Panc1 (cell line): ENCODE measurements at regions not wholly inside any gene's neighbourhood (a gene's known extent, or its start where the extent isn't known, plus 50 kb on each side); places are given as distances from the start of the nearest gene placed in this dataset.

ENCODE experiments used
- ATAC-seq: fragments of 200-7000 bp; cut with Tn5 transposase; 2 replicates; pipeline ENCODE4 v1.9.1; 2020; ENCODE audit warnings: mild to moderate bottlenecking, moderate library complexity
- BruUV-seq: library from RNA; stranded (reverse); fragments of 400-500 nt; replicated peaks from 2 replicates; lab custom pipeline; 2021; lab: Mats Ljungman, UMichigan
- CTCF ChIA-PET: fragments of 300-600 bp; sonication (Branson Sonifier 250); formaldehyde crosslinking; loops from one replicate; lab custom pipeline; 2022; ENCODE audit warnings: antibody characterized with exemption; lab: Charles Lee
- POLR2A ChIA-PET: fragments of 300-600 bp; sonication (Branson Sonifier 250); formaldehyde crosslinking; loops from one replicate; lab custom pipeline; 2022; ENCODE audit warnings: antibody characterized with exemption; lab: Charles Lee
- DNase-seq: peaks from one replicate; pipeline ENCODE4 v3.0.0-alpha.2; 2010; ENCODE audit warnings: low read depth, low spot score
- H3K27ac ChIP-seq: 2 replicates; pipeline ENCODE4 v1.5.1; 2011; ENCODE audit warnings: mild to moderate bottlenecking, low read length, inconsistent platforms
- H3K27me3 ChIP-seq: fragments of 200-500 bp; sonication (Bioruptor generic); 2 replicates; pipeline ENCODE4 v1.6.0; 2014; ENCODE audit warnings: low read length, inconsistent platforms; ENCODE audit not compliant: control insufficient read depth, insufficient read depth
- H3K36me3 ChIP-seq: fragments of 200-500 bp; sonication (Bioruptor generic); 2 replicates; pipeline ENCODE4 v1.5.1; 2014; ENCODE audit warnings: inconsistent platforms, mild to moderate bottlenecking, low read length, moderate library complexity; ENCODE audit not compliant: control insufficient read depth, insufficient read depth
- H3K4me1 ChIP-seq: 2 replicates; pipeline ENCODE4 v1.5.1; 2011; ENCODE audit warnings: inconsistent platforms, mild to moderate bottlenecking, low read length, moderate library complexity; ENCODE audit not compliant: control insufficient read depth, insufficient read depth
- H3K4me3 ChIP-seq, 2 experiments: 2 replicates each; pipeline ENCODE4 v1.5.1; 2011 to 2012; ENCODE audit warnings: low read depth in 2 of 2, low read length in 2 of 2, mild to moderate bottlenecking in 2 of 2, inconsistent platforms in 1 of 2, moderate library complexity in 1 of 2
- H3K9me3 ChIP-seq: fragments of 200-500 bp; sonication (Bioruptor generic); 2 replicates; pipeline ENCODE4 v1.5.1; 2014; ENCODE audit warnings: low read depth, mild to moderate bottlenecking, inconsistent platforms, low read length, moderate library complexity; ENCODE audit not compliant: control insufficient read depth, insufficient read depth
- CTCF ChIP-seq: fragments of 450-650 bp; IDR thresholded peaks from 2 replicates; pipeline ENCODE4 v1.5.1; 2017; ENCODE audit warnings: mild to moderate bottlenecking
- POLR2AphosphoS5 ChIP-seq: IDR thresholded peaks from 2 replicates; pipeline ENCODE4 v1.6.1; 2012; ENCODE audit warnings: mild to moderate bottlenecking, low read depth, low read length, moderate library complexity
- REST ChIP-seq, 2 experiments: IDR thresholded peaks; 2 replicates each; pipeline ENCODE4 v1.6.1; 2011 to 2012; ENCODE audit warnings: low read depth in 2 of 2, control low read depth in 1 of 2, low read length in 1 of 2, mild to moderate bottlenecking in 1 of 2, moderate library complexity in 1 of 2; ENCODE audit not compliant: insufficient read depth in 1 of 2
- SIN3A ChIP-seq: IDR thresholded peaks from 2 replicates; pipeline ENCODE4 v1.6.1; 2012; ENCODE audit warnings: low read depth, mild to moderate bottlenecking, low read length, moderate library complexity, borderline replicate concordance; ENCODE audit not compliant: insufficient read depth
- TCF7L2 ChIP-seq: IDR thresholded peaks from 2 replicates; pipeline ENCODE4 v1.6.1; 2011; ENCODE audit warnings: mild to moderate bottlenecking, low read depth, low read length, inconsistent platforms
- in situ Hi-C: cut with HindIII; loops from 2 replicates; pipeline ENCODE4 v1.10.0; 2016; ENCODE audit warnings: low sequenced_read_pairs, low pct_unique_long_range_greater_than_20kb
- intact Hi-C: fragments of 100-400 bp; cut with micrococcal nuclease; formaldehyde crosslinking; loops from one replicate; pipeline ENCODE4 v1.10.0; 2022; ENCODE audit not compliant: unreplicated experiment

DNA sequence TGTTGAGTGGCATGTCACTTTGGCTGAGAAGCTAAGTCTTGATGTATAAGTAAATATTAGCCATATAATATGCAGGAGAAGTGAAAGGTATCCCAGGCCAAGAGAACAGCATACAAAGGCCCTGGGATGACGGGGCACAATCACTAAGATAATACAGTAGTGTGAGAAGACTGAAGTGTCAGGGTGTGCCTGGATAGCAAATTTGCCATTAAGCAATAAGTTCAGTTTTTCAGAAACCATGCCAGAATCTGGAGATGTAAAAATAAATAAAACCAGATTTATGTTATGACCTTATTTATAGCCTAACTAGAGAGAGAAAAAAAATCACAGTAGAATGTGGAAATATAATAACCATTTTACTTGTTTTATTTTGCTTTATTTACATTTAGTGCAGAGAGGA lies 1858.7 kb upstream of the CELF4 start:
- no peaks in the 10 kb centered on the region for H3K4me1 ChIP-seq
- in situ Hi-C loops: no loop called here
- H3K4me3 ChIP-seq: no peak overlapping the region
- intact Hi-C loops: no loop called here
- no peaks in the 10 kb centered on the region for H3K36me3 ChIP-seq
- TF ChIP-seq SIN3A: no peak
- TF ChIP-seq REST (IDR thresholded peaks at IDR 0.05; ENCODE audit: insufficient read depth in 1 of 2, low read depth in 2 of 2, low read length in 1 of 2): no peak
- no peak for TF ChIP-seq POLR2AphosphoS5
- no peak for TF ChIP-seq TCF7L2
- TF ChIP-seq CTCF: no peak
- ChIA-PET CTCF (no interaction called here), POLR2A (no interaction called here)
- BruUV-seq: no TSS peak
- no peaks in the 10 kb centered on the region for H3K27me3 ChIP-seq
- ATAC-seq: no peak
- DNase-seq: no peak
- H3K27ac ChIP-seq: no peak overlapping the region
- no peaks in the 10 kb centered on the region for H3K9me3 ChIP-seq

DNA sequence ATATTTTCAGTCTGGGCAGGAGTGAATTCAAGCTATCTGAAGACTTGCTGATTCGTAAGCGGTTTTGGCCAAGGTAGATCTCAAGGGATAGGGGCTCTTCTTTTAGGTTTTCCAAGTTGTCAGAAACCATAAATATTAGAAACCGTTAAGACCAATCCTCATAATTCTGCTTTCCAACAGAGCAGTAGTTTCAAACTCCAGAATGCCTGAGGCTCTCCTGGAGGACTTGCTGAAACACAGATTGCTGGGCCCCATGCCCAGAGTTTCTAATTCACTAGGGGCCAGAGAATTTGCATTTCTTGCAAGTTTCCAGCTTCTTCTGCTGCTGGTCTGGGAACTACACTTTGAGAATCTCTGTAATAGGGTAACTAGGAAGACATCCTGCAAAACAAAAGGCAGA lies 1855.7 kb upstream of the CELF4 start:
- in situ Hi-C loops (no loop called here), intact Hi-C loops (no loop called here)
- no peaks in the 10 kb centered on the region for H3K9me3 ChIP-seq
- H3K36me3 ChIP-seq: no peaks in the 10 kb centered on the region
- no peak overlapping the region for H3K4me3 ChIP-seq
- no TSS peak for BruUV-seq
- ATAC-seq (no peak), DNase-seq (no peak)
- no peaks in the 10 kb centered on the region for H3K27me3 ChIP-seq
- TF ChIP-seq POLR2AphosphoS5: no peak
- no peak for TF ChIP-seq TCF7L2
- no peak for TF ChIP-seq CTCF
- no peak for TF ChIP-seq REST (IDR thresholded peaks at IDR 0.05; ENCODE audit: insufficient read depth in 1 of 2, low read depth in 2 of 2, low read length in 1 of 2)
- no peak for TF ChIP-seq SIN3A
- ChIA-PET CTCF (no interaction called here), POLR2A (no interaction called here)
- H3K4me1 ChIP-seq: no peaks in the 10 kb centered on the region
- no peak overlapping the region for H3K27ac ChIP-seq
